HEK293 (cell line): ENCODE measurements at regions not wholly inside any gene's neighbourhood (a gene's known extent, or its start where the extent isn't known, plus 50 kb on each side); places are given as distances from the start of the nearest gene placed in this dataset.

Experiments
- BCL11B ChIP-seq: fragments of 450-650 bp; formaldehyde crosslinking; IDR thresholded peaks from 2 replicates; pipeline ENCODE4 v1.5.1; 2016; ENCODE audit warnings: low read depth, missing biosample characterization, missing genetic modification characterization
- GFI1B ChIP-seq: fragments of 450-650 bp; formaldehyde crosslinking; IDR thresholded peaks from 2 replicates; pipeline ENCODE4 v1.5.1; 2016; ENCODE audit warnings: missing biosample characterization, missing genetic modification characterization
- KLF9 ChIP-seq: fragments of 450-650 bp; formaldehyde crosslinking; IDR thresholded peaks from 2 replicates; pipeline ENCODE4 v1.5.1; 2016; ENCODE audit warnings: missing biosample characterization, missing genetic modification characterization, low read depth
- OVOL3 ChIP-seq: fragments of 450-650 bp; formaldehyde crosslinking; IDR thresholded peaks from 2 replicates; pipeline ENCODE4 v1.5.1; 2016; ENCODE audit warnings: missing biosample characterization, missing genetic modification characterization
- PBX3 ChIP-seq: sonication (generic); formaldehyde crosslinking; IDR thresholded peaks from 2 replicates; pipeline ENCODE4 v1.8.1; 2022; ENCODE audit warnings: mild to moderate bottlenecking, moderate library complexity, missing genetic modification reagents
- PRDM6 ChIP-seq: fragments of 450-650 bp; formaldehyde crosslinking; IDR thresholded peaks from 2 replicates; pipeline ENCODE4 v1.5.1; 2017; ENCODE audit warnings: missing biosample characterization, missing genetic modification characterization
- SP3 ChIP-seq: fragments of 450-650 bp; formaldehyde crosslinking; IDR thresholded peaks from 2 replicates; pipeline ENCODE4 v1.5.1; 2016; ENCODE audit warnings: missing biosample characterization, missing genetic modification characterization
- TSHZ1 ChIP-seq: fragments of 450-650 bp; formaldehyde crosslinking; IDR thresholded peaks from 2 replicates; pipeline ENCODE4 v1.5.1; 2016; ENCODE audit warnings: missing biosample characterization, missing genetic modification characterization, borderline replicate concordance
- ZBTB10 ChIP-seq: fragments of 450-650 bp; formaldehyde crosslinking; IDR thresholded peaks from 2 replicates; pipeline ENCODE4 v1.5.1; 2016; ENCODE audit warnings: missing biosample characterization, missing genetic modification characterization
- ZBTB48 ChIP-seq: fragments of 450-650 bp; formaldehyde crosslinking; IDR thresholded peaks from 2 replicates; pipeline ENCODE4 v1.5.1; 2016; ENCODE audit warnings: missing biosample characterization, missing genetic modification characterization
- ZEB2 ChIP-seq: fragments of 450-650 bp; formaldehyde crosslinking; IDR thresholded peaks from 2 replicates; pipeline ENCODE4 v1.5.1; 2016; ENCODE audit warnings: missing biosample characterization, missing genetic modification characterization
- ZNF133 ChIP-seq: fragments of 450-650 bp; formaldehyde crosslinking; IDR thresholded peaks from 2 replicates; pipeline ENCODE4 v1.5.1; 2016; ENCODE audit warnings: missing biosample characterization, missing genetic modification characterization
- ZNF169 ChIP-seq: fragments of 450-650 bp; formaldehyde crosslinking; IDR thresholded peaks from 2 replicates; pipeline ENCODE4 v1.5.1; 2016; ENCODE audit warnings: missing biosample characterization, missing genetic modification characterization
- ZNF202 ChIP-seq: fragments of 450-650 bp; formaldehyde crosslinking; IDR thresholded peaks from 2 replicates; pipeline ENCODE4 v1.5.1; 2016; ENCODE audit warnings: missing biosample characterization, missing genetic modification characterization, borderline replicate concordance
- ZNF211 ChIP-seq: fragments of 450-650 bp; formaldehyde crosslinking; IDR thresholded peaks from 2 replicates; pipeline ENCODE4 v1.5.1; 2016; ENCODE audit warnings: low read depth, missing biosample characterization, missing genetic modification characterization
- ZNF239 ChIP-seq: fragments of 450-650 bp; formaldehyde crosslinking; IDR thresholded peaks from 2 replicates; pipeline ENCODE4 v1.5.1; 2016; ENCODE audit warnings: missing biosample characterization, missing genetic modification characterization
- ZNF302 ChIP-seq: fragments of 450-650 bp; formaldehyde crosslinking; IDR thresholded peaks from 2 replicates; pipeline ENCODE4 v1.5.1; 2016; ENCODE audit warnings: missing biosample characterization, missing genetic modification characterization, low read depth
- ZNF311 ChIP-seq: fragments of 450-650 bp; formaldehyde crosslinking; IDR thresholded peaks from 2 replicates; pipeline ENCODE4 v1.5.1; 2017; ENCODE audit warnings: missing biosample characterization, missing genetic modification characterization, borderline replicate concordance
- ZNF324 ChIP-seq: fragments of 450-650 bp; formaldehyde crosslinking; IDR thresholded peaks from 2 replicates; pipeline ENCODE4 v1.5.1; 2016; ENCODE audit warnings: missing biosample characterization, missing genetic modification characterization
- ZNF341 ChIP-seq: fragments of 450-650 bp; formaldehyde crosslinking; IDR thresholded peaks from 2 replicates; pipeline ENCODE4; 2016; ENCODE audit warnings: low read depth, missing biosample characterization, missing genetic modification characterization
- ZNF394 ChIP-seq: fragments of 450-650 bp; formaldehyde crosslinking; IDR thresholded peaks from 2 replicates; pipeline ENCODE4 v1.5.1; 2016; ENCODE audit warnings: missing biosample characterization, missing genetic modification characterization, mild to moderate bottlenecking, moderate library complexity, borderline replicate concordance
- ZNF398 ChIP-seq: fragments of 450-650 bp; formaldehyde crosslinking; IDR thresholded peaks from 2 replicates; pipeline ENCODE4 v1.5.1; 2017; ENCODE audit warnings: missing biosample characterization, missing genetic modification characterization
- ZNF423 ChIP-seq: fragments of 450-650 bp; formaldehyde crosslinking; IDR thresholded peaks from 2 replicates; pipeline ENCODE4 v1.5.1; 2016; ENCODE audit warnings: missing biosample characterization, missing genetic modification characterization
- ZNF473 ChIP-seq: fragments of 450-650 bp; formaldehyde crosslinking; IDR thresholded peaks from 2 replicates; pipeline ENCODE4 v1.5.1; 2017; ENCODE audit warnings: missing biosample characterization, missing genetic modification characterization
- ZNF558 ChIP-seq: fragments of 450-650 bp; formaldehyde crosslinking; IDR thresholded peaks from 2 replicates; pipeline ENCODE4 v1.5.1; 2016; ENCODE audit warnings: missing biosample characterization, missing genetic modification characterization
- ZNF600 ChIP-seq: fragments of 450-650 bp; formaldehyde crosslinking; IDR thresholded peaks from 2 replicates; pipeline ENCODE4 v1.5.1; 2016; ENCODE audit warnings: missing biosample characterization, missing genetic modification characterization
- ZNF843 ChIP-seq: fragments of 450-650 bp; formaldehyde crosslinking; IDR thresholded peaks from 2 replicates; pipeline ENCODE4 v1.5.1; 2016; ENCODE audit warnings: missing biosample characterization, missing genetic modification characterization
- ZSCAN16 ChIP-seq: fragments of 450-650 bp; formaldehyde crosslinking; IDR thresholded peaks from 2 replicates; pipeline ENCODE4 v1.5.1; 2016; ENCODE audit warnings: missing biosample characterization, missing genetic modification characterization

GRCh38 chr3:72255791-72256559, 471.0 kb upstream of the PROK2 start (continued):
- TF ChIP-seq PBX3 (CRISPR knock-in tag) (no peak), ZNF600 (tag by site-specific recombination) (no peak), ZNF423 (tag by site-specific recombination) (peak; percentile 91), ZBTB10 (no peak), ZNF133 (tag by site-specific recombination) (no peak), ZNF311 (tag by site-specific recombination) (no peak), KLF9 (peak; percentile 39; the same call in 1 of the 2 replicates), TSHZ1 (tag by site-specific recombination) (no peak), OVOL3 (no peak), ZNF341 (tag by site-specific recombination) (peak; percentile 61), BCL11B (tag by site-specific recombination) (no peak), ZNF558 (tag by site-specific recombination) (no peak), PRDM6 (tag by site-specific recombination) (no peak), ZBTB48 (tag by site-specific recombination) (0 out of 2 replicates have a peak, but pooled peaks have one; percentile 46), ZNF473 (no peak), ZSCAN16 (tag by site-specific recombination) (no peak), ZNF324 (tag by site-specific recombination) (0 out of 2 replicates have a peak, but pooled peaks have one; percentile 39), ZNF302 (tag by site-specific recombination) (no peak), ZNF239 (tag by site-specific recombination) (no peak), ZEB2 (tag by site-specific recombination) (peak; percentile 33; the same call in 1 of the 2 replicates), SP3 (no peak), GFI1B (no peak), ZNF394 (tag by site-specific recombination) (no peak), ZNF169 (tag by site-specific recombination) (no peak), ZNF211 (tag by site-specific recombination) (no peak), ZNF398 (peak; percentile 83), ZNF843 (peak; percentile 59; the same call in 1 of the 2 replicates), ZNF202 (tag by site-specific recombination) (no peak)
